ENCODE measurements at regions not wholly inside any gene's neighbourhood (a gene's known extent, or its start where the extent isn't known, plus 50 kb on each side); places are given as distances from the start of the nearest gene placed in this dataset.

DNA sequence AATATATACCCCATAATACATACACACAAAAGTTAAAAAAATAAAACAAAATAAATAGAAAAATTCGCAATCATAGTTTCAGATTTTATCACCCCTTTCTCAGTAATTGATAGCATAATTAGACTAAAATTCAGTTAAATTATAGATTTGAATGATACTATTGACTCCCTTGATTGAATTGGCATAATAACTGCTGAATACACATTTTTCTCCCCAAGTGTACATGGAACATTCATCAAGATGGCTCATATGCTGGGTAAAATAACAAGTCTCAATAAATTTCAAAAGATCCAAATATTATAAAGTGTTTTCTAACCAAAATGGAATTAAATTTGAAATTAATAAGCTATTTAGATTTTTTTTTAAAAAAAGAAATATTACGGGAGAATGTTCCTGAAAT lies 616.1 kb downstream of the MAFB start:
- intact Hi-C loops (cut with micrococcal nuclease; ENCODE audit: unreplicated experiment) = no loop called here
- ChIA-PET CTCF (no interaction called here), POLR2A (ENCODE audit: unreplicated experiment) (no interaction called here)
- Histone ChIP-seq H3K36me3 (ENCODE audit: low read depth) (no peaks in the 10 kb centered on the region), H3K79me2 (ENCODE audit: low read depth) (no peaks in the 10 kb centered on the region), H3K27ac (no peak overlapping the region), H4K20me1 (ENCODE audit: insufficient read depth) (no peaks in the 10 kb centered on the region), H3K9me2 (ENCODE audit: insufficient read depth) (no peaks in the 10 kb centered on the region), H3K9me3 (ENCODE audit: insufficient read depth, low read depth) (no peaks in the 10 kb centered on the region), H2AFZ (no peak overlapping the region), H3F3A (ENCODE audit: insufficient read depth, low read depth) (no peaks in the 10 kb centered on the region), H3K4me3 (no peak overlapping the region), H3K4me1 (replicated peaks; ENCODE audit: insufficient read depth) (no peaks in the 10 kb centered on the region), H3K27me3 (ENCODE audit: insufficient read depth, low read depth) (no peaks in the 10 kb centered on the region), H3K4me2 (no peak overlapping the region)
- no TSS peak for BruUV-seq (replicated peaks)
- DNase-seq = no peak
- no peak for TF ChIP-seq EZH2 (IDR thresholded peaks at IDR 0.05; ENCODE audit: low read depth)
- TF ChIP-seq, protein P1, sequence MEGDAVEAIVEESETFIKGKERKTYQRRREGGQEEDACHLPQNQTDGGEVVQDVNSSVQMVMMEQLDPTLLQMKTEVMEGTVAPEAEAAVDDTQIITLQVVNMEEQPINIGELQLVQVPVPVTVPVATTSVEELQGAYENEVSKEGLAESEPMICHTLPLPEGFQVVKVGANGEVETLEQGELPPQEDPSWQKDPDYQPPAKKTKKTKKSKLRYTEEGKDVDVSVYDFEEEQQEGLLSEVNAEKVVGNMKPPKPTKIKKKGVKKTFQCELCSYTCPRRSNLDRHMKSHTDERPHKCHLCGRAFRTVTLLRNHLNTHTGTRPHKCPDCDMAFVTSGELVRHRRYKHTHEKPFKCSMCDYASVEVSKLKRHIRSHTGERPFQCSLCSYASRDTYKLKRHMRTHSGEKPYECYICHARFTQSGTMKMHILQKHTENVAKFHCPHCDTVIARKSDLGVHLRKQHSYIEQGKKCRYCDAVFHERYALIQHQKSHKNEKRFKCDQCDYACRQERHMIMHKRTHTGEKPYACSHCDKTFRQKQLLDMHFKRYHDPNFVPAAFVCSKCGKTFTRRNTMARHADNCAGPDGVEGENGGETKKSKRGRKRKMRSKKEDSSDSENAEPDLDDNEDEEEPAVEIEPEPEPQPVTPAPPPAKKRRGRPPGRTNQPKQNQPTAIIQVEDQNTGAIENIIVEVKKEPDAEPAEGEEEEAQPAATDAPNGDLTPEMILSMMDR (conservative IDR thresholded peaks at IDR 0.05) = no peak

DNA sequence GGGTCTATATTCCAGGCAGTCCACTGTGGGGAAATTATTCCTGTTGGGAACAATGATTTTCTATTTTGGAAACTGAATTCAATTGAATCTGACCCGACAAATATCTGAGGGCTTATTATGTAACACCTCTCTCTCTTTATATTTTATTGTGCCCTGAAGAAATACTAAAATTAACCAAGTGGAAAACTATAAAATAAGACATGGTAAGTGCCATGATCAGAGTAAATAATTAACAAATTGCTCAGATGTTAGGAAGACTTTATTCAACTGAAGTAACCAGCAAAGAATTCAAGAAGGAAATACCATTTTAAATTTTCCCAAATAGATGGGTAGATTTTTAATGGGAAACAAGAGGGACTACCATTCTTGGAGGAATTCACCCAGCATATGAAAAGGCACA lies 632.9 kb downstream of the MAFB start:
- Histone ChIP-seq H3K79me2 (ENCODE audit: low read depth) (no peaks in the 10 kb centered on the region), H3K9me2 (ENCODE audit: insufficient read depth) (no peaks in the 10 kb centered on the region; the same call in none of the 2 replicates), H3K9me3 (ENCODE audit: insufficient read depth, low read depth) (no peaks in the 10 kb centered on the region), H3K27me3 (ENCODE audit: insufficient read depth, low read depth) (no peaks in the 10 kb centered on the region), H3K4me3 (no peak overlapping the region), H2AFZ (no peak overlapping the region), H3K4me1 (replicated peaks; ENCODE audit: insufficient read depth) (no peaks in the 10 kb centered on the region), H3F3A (ENCODE audit: insufficient read depth, low read depth) (no peaks in the 10 kb centered on the region), H3K36me3 (ENCODE audit: low read depth) (no peaks in the 10 kb centered on the region), H4K20me1 (ENCODE audit: insufficient read depth) (no peaks in the 10 kb centered on the region), H3K4me2 (no peak overlapping the region), H3K27ac (no peak overlapping the region)
- no peak for TF ChIP-seq EZH2 (IDR thresholded peaks at IDR 0.05; ENCODE audit: low read depth)
- TF ChIP-seq, protein P1 (conservative IDR thresholded peaks at IDR 0.05) = no peak
- no peak for DNase-seq
- no TSS peak for BruUV-seq (replicated peaks)
- ChIA-PET POLR2A (ENCODE audit: unreplicated experiment) (no interaction called here), CTCF (no interaction called here)
- intact Hi-C loops (cut with micrococcal nuclease; ENCODE audit: unreplicated experiment) = no loop called here

DNA sequence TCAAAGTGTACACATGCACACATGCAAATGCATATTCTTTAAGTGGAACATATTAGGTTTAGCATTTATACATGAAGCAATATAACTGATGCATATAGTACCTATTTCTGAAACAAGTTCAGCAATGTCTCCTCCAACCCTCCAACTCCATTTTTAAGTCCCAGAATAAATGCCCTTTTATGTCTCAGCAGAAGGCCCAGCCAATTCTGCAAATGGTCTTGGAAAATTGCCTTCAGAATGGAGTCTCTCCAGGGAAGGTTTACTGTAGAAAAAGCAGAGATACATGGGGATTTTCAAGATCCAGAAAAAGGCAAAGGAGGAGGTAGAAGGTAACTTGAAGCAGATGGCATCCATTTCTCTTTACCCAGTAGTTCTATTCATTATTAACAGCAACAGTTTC lies 633.3 kb downstream of the MAFB start:
- CTCF ChIA-PET = no interaction called here
- H4K20me1 ChIP-seq (ENCODE audit: insufficient read depth) = no peaks in the 10 kb centered on the region
- intact Hi-C loops (cut with micrococcal nuclease; ENCODE audit: unreplicated experiment) = no loop called here
- no peaks in the 10 kb centered on the region for H3F3A ChIP-seq (ENCODE audit: insufficient read depth, low read depth)
- POLR2A ChIA-PET (ENCODE audit: unreplicated experiment) = no interaction called here
- H3K27me3 ChIP-seq (ENCODE audit: insufficient read depth, low read depth) = no peaks in the 10 kb centered on the region
- TF ChIP-seq EZH2 (IDR thresholded peaks at IDR 0.05; ENCODE audit: low read depth) = no peak
- no peak overlapping the region for H3K4me3 ChIP-seq
- no peak overlapping the region for H2AFZ ChIP-seq
- peak in 1 of 2 experiments; percentile 11 for DNase-seq
- H3K4me2 ChIP-seq = no peak overlapping the region
- no peaks in the 10 kb centered on the region for H3K36me3 ChIP-seq (ENCODE audit: low read depth)
- H3K9me3 ChIP-seq (ENCODE audit: insufficient read depth, low read depth) = no peaks in the 10 kb centered on the region
- no peak overlapping the region for H3K27ac ChIP-seq
- BruUV-seq (replicated peaks) = no TSS peak
- no peaks in the 10 kb centered on the region for H3K79me2 ChIP-seq (ENCODE audit: low read depth)
- H3K4me1 ChIP-seq (replicated peaks; ENCODE audit: insufficient read depth) = no peaks in the 10 kb centered on the region
- H3K9me2 ChIP-seq (ENCODE audit: insufficient read depth) = no peaks in the 10 kb centered on the region; the same call in none of the 2 replicates

DNA sequence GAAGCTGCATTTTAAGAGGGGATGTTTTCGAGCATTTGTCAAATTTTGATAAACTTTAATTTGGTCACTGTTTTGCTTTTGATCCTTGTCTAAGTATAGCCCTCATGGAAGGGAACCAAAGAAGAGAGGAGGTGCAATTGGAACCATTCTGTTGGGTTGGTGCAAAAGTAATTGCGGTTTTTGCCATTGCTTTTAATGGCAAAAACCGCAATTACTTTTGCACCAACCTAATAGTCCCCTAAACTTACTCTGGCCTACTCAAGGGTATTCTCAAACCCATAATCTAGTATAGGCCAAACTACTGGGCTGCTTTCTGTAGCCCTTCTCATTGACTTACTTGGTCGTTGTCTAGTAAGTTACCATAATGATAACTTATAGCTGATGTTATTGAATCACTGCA lies 634.7 kb downstream of the MAFB start:
- no peak overlapping the region for H3K4me3 ChIP-seq
- intact Hi-C loops (cut with micrococcal nuclease; ENCODE audit: unreplicated experiment) = no loop called here
- POLR2A ChIA-PET (ENCODE audit: unreplicated experiment) = no interaction called here

More for the DNA sequence above, 634.7 kb downstream of the MAFB start:
- CTCF ChIA-PET = no interaction called here
- H3K36me3 ChIP-seq (ENCODE audit: low read depth) = no peaks in the 10 kb centered on the region
- no peak for TF ChIP-seq EZH2 (IDR thresholded peaks at IDR 0.05; ENCODE audit: low read depth)
- TF ChIP-seq, protein P1 (conservative IDR thresholded peaks at IDR 0.05) = no peak
- H3K4me1 ChIP-seq (replicated peaks; ENCODE audit: insufficient read depth) = no peaks in the 10 kb centered on the region
- H3K9me2 ChIP-seq (ENCODE audit: insufficient read depth) = no peaks in the 10 kb centered on the region; the same call in none of the 2 replicates
- H3K27ac ChIP-seq = no peak overlapping the region
- no peak overlapping the region for H2AFZ ChIP-seq
- no TSS peak for BruUV-seq (replicated peaks)
- H3K4me2 ChIP-seq = no peak overlapping the region
- H3F3A ChIP-seq (ENCODE audit: insufficient read depth, low read depth) = no peaks in the 10 kb centered on the region
- no peaks in the 10 kb centered on the region for H4K20me1 ChIP-seq (ENCODE audit: insufficient read depth)
- no peak for DNase-seq
- no peaks in the 10 kb centered on the region for H3K79me2 ChIP-seq (ENCODE audit: low read depth)
- no peaks in the 10 kb centered on the region for H3K27me3 ChIP-seq (ENCODE audit: insufficient read depth, low read depth)
- no peaks in the 10 kb centered on the region for H3K9me3 ChIP-seq (ENCODE audit: insufficient read depth, low read depth)
